Liver (tissue), 3 donors: ENCODE measurements at regions not wholly inside any gene's neighbourhood (a gene's known extent, or its start where the extent isn't known, plus 50 kb on each side); places are given as distances from the start of the nearest gene placed in this dataset.
A peak's percentile ranks its signal among the peaks of the same experiment; 100 is the strongest.

ENCODE experiments used
- ATF3 ChIP-seq: IDR thresholded peaks from 2 replicates; pipeline ENCODE4 v1.6.1; 2016; ENCODE audit warnings: antibody characterized with exemption
- CTCF ChIP-seq: fragments of 150-350 bp; IDR thresholded peaks from 2 replicates; pipeline ENCODE4 v1.5.1; 2017; ENCODE audit warnings: improper control_type of control experiment, low read depth, low read length; ENCODE audit not compliant: missing input control
- EGR1 ChIP-seq, 2 donors: IDR thresholded peaks; 2 replicates each; pipeline ENCODE4 v1.6.1; 2016 to 2018; ENCODE audit warnings: antibody characterized with exemption in 2 of 2, low read depth in 2 of 2
- FOXA1 ChIP-seq: IDR thresholded peaks from 2 replicates; pipeline ENCODE4 v1.6.1; 2016; ENCODE audit warnings: antibody characterized with exemption
- GABPA ChIP-seq, 2 donors: IDR thresholded peaks in 1 of 2; conservative IDR thresholded peaks in 1 of 2; 2 replicates each; pipeline ENCODE4 v1.6.1; 2016; ENCODE audit warnings: antibody characterized with exemption in 2 of 2, mild to moderate bottlenecking in 1 of 2, moderate library complexity in 1 of 2
- HNF4G ChIP-seq: IDR thresholded peaks from 2 replicates; pipeline ENCODE4 v1.6.1; 2016; ENCODE audit warnings: antibody characterized with exemption
- MAX ChIP-seq: IDR thresholded peaks from 2 replicates; pipeline ENCODE4 v1.6.1; 2016; ENCODE audit warnings: antibody characterized with exemption
- RAD21 ChIP-seq, 2 donors: IDR thresholded peaks; 2 replicates each; pipeline ENCODE4 v1.6.1; 2016; ENCODE audit warnings: antibody characterized with exemption in 2 of 2, mild to moderate bottlenecking in 2 of 2
- REST ChIP-seq: IDR thresholded peaks from 2 replicates; pipeline ENCODE4 v1.6.1; 2016; ENCODE audit warnings: antibody characterized with exemption, mild to moderate bottlenecking
- RXRA ChIP-seq, 2 donors: IDR thresholded peaks; 2 replicates each; pipeline ENCODE4 v1.6.1; 2017 to 2018; ENCODE audit warnings: antibody characterized with exemption in 2 of 2, mild to moderate bottlenecking in 1 of 2
- SP1 ChIP-seq: IDR thresholded peaks from 2 replicates; pipeline ENCODE4 v1.6.1; 2018; ENCODE audit warnings: antibody characterized with exemption, mild to moderate bottlenecking
- TAF1 ChIP-seq: conservative IDR thresholded peaks from 2 replicates; pipeline ENCODE4 v1.6.1; 2016; ENCODE audit warnings: antibody characterized with exemption, mild to moderate bottlenecking
- YY1 ChIP-seq: IDR thresholded peaks from 2 replicates; pipeline ENCODE4 v1.6.1; 2016; ENCODE audit warnings: antibody characterized with exemption, mild to moderate bottlenecking
- ZBTB33 ChIP-seq: IDR thresholded peaks from 2 replicates; pipeline ENCODE4 v1.6.1; 2016; ENCODE audit warnings: antibody characterized with exemption
- donor health status: healthy.
- donor health status: healthy.

- no peak for TF ChIP-seq CTCF
- TF ChIP-seq ATF3, result no peak
- peak; percentile 47 for TF ChIP-seq REST
- TF ChIP-seq RAD21 (IDR thresholded peaks at IDR 0.05), result peak; percentile 49 to 70
- TF ChIP-seq FOXA1, result no peak
- TF ChIP-seq YY1, result peak; percentile 75
- no peak for TF ChIP-seq TAF1
- peak; percentile 83 to 90 for TF ChIP-seq RXRA (IDR thresholded peaks at IDR 0.05)
- peak; percentile 96 for TF ChIP-seq SP1
- peak; percentile 65 for TF ChIP-seq HNF4G
- TF ChIP-seq MAX, result peak; percentile 73
- TF ChIP-seq EGR1 (IDR thresholded peaks at IDR 0.05; ENCODE audit: low read depth in 2 of 2), result peak in 1 of 2 donors; percentile 71
- TF ChIP-seq GABPA (IDR thresholded peaks at IDR 0.05 in 1 of 2, conservative IDR thresholded peaks at IDR 0.05 in 1 of 2), result peak in 1 of 2 donors; percentile 43
- peak; percentile 78 for TF ChIP-seq ZBTB33
Measured at GRCh38 chr4:123555233-123555806, 158.7 kb downstream of the SPRY1 start.
